ENCODE measurements at regions not wholly inside any gene's neighbourhood (a gene's known extent, or its start where the extent isn't known, plus 50 kb on each side); places are given as distances from the start of the nearest gene placed in this dataset.

DNA sequence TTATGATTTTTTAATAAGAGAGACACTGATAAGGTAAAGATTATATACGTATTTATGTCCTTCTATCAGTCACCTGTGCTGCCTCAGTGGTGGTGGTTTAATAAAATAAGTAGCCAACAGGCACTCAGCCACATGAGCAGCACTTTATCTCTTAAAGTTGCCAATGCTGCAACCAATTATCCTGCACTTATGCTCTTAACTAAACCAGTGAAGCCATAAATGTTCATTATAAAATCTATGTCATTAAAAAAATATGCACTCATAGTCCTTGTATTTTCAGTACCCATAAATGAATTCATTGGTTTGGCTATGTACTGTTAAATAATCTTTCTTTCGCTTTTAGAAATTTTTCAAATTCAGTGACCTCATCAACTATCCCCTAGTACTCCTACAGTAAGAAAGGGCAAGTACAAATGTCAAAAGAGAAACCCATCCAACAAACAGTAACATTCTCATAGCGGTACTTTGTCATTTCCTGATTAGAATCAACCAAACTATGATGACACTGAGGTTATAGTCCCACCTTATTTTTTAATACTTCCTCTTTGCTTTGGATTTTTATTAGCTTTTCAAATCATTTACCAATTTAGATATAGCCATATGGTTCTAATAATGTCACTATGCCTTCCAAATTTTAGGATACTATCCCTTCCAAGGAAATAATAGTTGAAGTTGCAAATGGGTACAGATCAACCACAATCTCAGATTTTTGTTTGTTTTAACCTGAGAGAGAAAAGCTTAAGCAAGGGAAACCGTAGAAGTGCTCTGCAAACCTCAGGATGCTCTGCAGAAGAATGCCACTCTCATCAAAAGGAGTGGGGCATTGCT is 190.9 kb downstream of the KLF12 start:
- CTCF ChIA-PET = no interaction called here
- no peaks in the 10 kb centered on the region for H3K27me3 ChIP-seq (ENCODE audit: insufficient read depth, low read length)
- RAD21 ChIA-PET (ENCODE audit: low non-redundant PET in 1 of 2, low total read pairs in 2 of 2, uncharacterized antibody in 2 of 2, unreplicated experiment in 2 of 2) = no interaction called here

More for the DNA sequence above, 190.9 kb downstream of the KLF12 start:
- no peak overlapping the region for H3K4me2 ChIP-seq (ENCODE audit: low read length)
- BruUV-seq (replicated peaks) = no TSS peak
- peaks cover 0 to 5% of the 10 kb centered on the region in 2 experiments; a peak in 1 of 4 replicates for H3K4me1 ChIP-seq (ENCODE audit: control insufficient read depth in 1 of 2, insufficient read depth in 2 of 2, low read length in 2 of 2)
- no peak overlapping the region for H3K4me3 ChIP-seq (replicated peaks in 1 of 2; ENCODE audit: low read depth in 1 of 2, low read length in 2 of 2)
- intact Hi-C loops (cut with micrococcal nuclease) = no loop called here
- H4K20me1 ChIP-seq (ENCODE audit: insufficient read depth) = no peaks in the 10 kb centered on the region
- no peaks in the 10 kb centered on the region for H3K9me3 ChIP-seq (ENCODE audit: control insufficient read depth in 1 of 2, insufficient read depth in 1 of 2, low read depth in 1 of 2, low read length in 2 of 2)
- ATAC-seq (no peak), DNase-seq (ENCODE audit: low read depth, low spot score) (no peak)
- H3K9me2 ChIP-seq (ENCODE audit: insufficient read depth) = no peaks in the 10 kb centered on the region
- POLR2A ChIA-PET = no interaction called here
- TF ChIP-seq, protein P1, sequence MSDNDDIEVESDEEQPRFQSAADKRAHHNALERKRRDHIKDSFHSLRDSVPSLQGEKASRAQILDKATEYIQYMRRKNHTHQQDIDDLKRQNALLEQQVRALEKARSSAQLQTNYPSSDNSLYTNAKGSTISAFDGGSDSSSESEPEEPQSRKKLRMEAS (IDR thresholded peaks at IDR 0.05) = no peak
- TF ChIP-seq EZH2 (IDR thresholded peaks at IDR 0.05) = no peak
- TF ChIP-seq TCF7L2 (IDR thresholded peaks at IDR 0.05; ENCODE audit: borderline replicate concordance, extremely low read depth, insufficient read depth, insufficient read length) = no peak
- no peak for TF ChIP-seq SP1 (IDR thresholded peaks at IDR 0.05; ENCODE audit: low read depth)
- TF ChIP-seq, protein P2, sequence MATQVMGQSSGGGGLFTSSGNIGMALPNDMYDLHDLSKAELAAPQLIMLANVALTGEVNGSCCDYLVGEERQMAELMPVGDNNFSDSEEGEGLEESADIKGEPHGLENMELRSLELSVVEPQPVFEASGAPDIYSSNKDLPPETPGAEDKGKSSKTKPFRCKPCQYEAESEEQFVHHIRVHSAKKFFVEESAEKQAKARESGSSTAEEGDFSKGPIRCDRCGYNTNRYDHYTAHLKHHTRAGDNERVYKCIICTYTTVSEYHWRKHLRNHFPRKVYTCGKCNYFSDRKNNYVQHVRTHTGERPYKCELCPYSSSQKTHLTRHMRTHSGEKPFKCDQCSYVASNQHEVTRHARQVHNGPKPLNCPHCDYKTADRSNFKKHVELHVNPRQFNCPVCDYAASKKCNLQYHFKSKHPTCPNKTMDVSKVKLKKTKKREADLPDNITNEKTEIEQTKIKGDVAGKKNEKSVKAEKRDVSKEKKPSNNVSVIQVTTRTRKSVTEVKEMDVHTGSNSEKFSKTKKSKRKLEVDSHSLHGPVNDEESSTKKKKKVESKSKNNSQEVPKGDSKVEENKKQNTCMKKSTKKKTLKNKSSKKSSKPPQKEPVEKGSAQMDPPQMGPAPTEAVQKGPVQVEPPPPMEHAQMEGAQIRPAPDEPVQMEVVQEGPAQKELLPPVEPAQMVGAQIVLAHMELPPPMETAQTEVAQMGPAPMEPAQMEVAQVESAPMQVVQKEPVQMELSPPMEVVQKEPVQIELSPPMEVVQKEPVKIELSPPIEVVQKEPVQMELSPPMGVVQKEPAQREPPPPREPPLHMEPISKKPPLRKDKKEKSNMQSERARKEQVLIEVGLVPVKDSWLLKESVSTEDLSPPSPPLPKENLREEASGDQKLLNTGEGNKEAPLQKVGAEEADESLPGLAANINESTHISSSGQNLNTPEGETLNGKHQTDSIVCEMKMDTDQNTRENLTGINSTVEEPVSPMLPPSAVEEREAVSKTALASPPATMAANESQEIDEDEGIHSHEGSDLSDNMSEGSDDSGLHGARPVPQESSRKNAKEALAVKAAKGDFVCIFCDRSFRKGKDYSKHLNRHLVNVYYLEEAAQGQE (IDR thresholded peaks at IDR 0.05; ENCODE audit: low read depth) = no peak
- no peak for TF ChIP-seq SIN3A (IDR thresholded peaks at IDR 0.05; ENCODE audit: low read depth)
- no peaks in the 10 kb centered on the region for H3K79me2 ChIP-seq (ENCODE audit: insufficient read depth, low read length)
- no peak overlapping the region for H3K27ac ChIP-seq (ENCODE audit: low read depth, low read length)
- no peak overlapping the region for H3K9ac ChIP-seq (ENCODE audit: low read length)
- H3K36me3 ChIP-seq (ENCODE audit: control insufficient read depth in 1 of 2, insufficient read depth in 2 of 2, low read length in 2 of 2) = no peaks in the 10 kb centered on the region
- no peak overlapping the region for H2AFZ ChIP-seq (ENCODE audit: low read depth, low read length, poor library complexity, severe bottlenecking)

Data from HCT116 (cell line).